ENCODE measurements at regions not wholly inside any gene's neighbourhood (a gene's known extent, or its start where the extent isn't known, plus 50 kb on each side); places are given as distances from the start of the nearest gene placed in this dataset.
"Not testable (repeated sequence)": the region's sequence is repeated elsewhere in the genome, so short reads cannot be mapped to it uniquely, and the experiment has no call there.

GRCh38 chr16:85244452-85244851, 132.2 kb upstream of the CIBAR2 start:
- not testable (repeated sequence) for DNase-seq

GRCh38 chr16:85245307-85246172, 133.3 kb upstream of the CIBAR2 start:
- no peak for DNase-seq

- DNase-seq = peak; percentile 14
These were observed 134.2 kb upstream of the CIBAR2 start for GRCh38 chr16:85246473-85246872.

DNA sequence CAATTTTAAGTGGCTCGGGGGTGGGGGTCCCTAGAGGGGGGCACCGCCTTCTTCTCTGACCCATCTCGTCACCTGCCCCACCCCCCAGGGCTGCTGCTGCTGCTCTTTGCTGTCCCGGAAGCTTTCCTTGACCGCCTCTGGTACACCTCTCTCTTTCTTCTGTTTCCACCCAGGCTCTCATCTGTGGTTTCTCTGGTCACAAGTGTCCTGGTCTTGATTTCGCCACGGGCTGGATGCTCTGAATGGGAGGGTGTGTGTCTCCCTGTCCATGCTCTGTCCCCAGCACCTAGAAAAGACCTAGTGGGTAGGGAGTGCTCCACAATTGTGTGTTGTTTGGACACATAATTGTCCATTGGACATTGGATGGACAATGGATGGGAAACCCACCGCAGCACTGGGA, 134.7 kb upstream of the CIBAR2 start:
- no peak for DNase-seq

- DNase-seq = no peak
These were observed 136.1 kb upstream of the CIBAR2 start for GRCh38 chr16:85248342-85248741.

DNA sequence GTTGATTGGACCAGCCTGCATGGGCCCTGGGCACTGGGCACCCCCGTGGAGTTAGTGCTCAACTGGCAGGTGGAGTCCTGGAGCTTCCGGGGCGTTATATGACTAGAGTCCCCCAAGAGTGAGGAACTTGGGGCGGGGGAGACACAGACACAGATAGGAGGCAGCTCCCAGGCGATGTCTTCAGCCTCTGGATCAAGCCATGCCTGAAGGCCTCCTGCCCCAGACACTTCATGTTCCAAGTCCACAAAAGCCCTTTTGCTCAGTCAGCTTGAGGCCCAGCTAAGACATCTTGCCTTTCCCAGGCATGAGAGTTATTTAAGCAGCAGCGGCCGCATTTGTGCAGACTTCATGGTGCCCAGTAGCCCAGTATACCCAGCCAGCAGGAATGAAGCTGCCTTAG, 136.6 kb upstream of the CIBAR2 start:
- no peak for DNase-seq

DNA sequence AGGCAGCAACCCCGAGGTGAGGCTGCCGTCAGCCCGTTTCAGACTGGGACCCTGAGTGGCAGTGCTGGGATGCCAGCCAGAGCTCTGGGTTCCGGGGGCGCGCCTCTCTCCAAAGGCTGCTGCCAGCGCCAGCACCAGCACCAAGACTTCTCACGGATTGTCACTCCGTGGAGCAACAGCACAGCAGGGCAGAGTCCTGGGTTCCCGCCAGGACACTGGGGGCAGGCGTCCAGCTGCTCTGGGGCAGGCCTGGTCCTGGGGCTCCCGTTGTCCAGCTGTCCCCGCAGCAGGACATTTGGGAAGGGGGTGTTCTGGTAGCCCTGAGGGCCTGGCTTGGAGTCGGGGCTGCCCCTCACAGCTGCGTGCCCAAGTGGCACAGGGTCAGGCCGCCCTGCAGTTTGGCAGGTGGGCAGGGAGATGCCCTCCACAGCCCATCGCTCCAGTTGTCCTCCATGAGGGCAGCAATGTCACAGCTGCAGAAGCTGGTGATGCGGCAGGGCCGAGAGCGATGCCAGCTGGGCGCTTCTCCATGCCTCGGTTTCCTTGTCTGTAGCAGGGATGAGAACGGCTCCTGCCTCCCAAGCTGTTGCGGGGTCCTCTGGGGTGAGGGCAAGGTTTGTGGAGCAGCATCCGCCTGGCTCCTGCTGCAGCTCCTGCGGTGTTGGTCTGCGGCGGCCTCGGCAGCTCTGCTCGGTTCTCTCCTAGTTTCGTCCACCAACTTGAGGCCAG, 137.3 kb upstream of the CIBAR2 start:
- no peak for DNase-seq

DNA sequence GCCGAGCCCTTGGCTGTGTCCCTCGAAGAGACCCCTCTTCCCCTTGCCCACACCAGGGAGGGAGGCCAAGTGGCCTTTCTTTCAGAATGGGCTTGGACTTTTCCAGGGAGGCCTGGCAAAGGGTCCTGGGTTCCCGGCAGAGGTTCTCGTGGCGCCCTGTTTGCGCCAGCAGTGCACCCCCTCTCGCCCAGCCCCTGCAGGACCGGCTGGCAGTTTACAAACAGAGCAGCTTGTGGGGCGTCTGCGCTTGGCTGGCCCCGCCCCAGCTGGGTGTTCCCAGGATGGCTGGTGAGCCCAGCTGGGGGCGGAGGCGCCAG, 137.8 kb upstream of the CIBAR2 start:
- no peak for DNase-seq

DNA sequence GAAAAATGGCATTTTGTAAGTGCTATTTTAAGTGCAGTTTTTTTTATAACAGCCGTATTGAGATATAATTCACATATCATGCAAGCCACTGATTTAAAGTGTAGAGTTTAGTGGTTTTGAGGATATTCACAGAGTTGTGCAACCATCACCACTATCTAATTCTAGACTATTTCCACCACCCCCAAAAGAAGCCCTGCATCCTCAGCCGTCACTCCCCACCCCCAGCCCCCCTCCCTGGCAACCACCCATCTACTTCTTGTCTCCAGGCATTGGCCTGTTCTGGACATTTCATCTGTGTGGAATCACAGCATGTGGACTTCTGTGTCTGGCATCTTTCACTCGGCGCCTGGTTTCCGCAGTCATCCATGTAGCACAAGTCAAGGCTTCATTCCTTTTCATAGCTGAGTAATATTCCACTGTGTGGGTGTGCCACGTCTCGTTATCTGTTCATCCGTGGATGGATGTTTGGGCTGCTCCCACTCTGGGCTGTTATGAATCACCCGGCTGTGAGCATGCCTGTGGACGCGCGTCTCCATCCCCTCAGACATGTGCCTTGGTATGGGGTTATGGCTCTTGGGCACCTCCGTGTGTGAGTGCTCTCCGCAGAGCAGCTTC, 138.4 kb upstream of the CIBAR2 start:
- no peak for DNase-seq

GRCh38 chr16:85251225-85251760, 139.0 kb upstream of the CIBAR2 start:
- no peak for DNase-seq

DNA sequence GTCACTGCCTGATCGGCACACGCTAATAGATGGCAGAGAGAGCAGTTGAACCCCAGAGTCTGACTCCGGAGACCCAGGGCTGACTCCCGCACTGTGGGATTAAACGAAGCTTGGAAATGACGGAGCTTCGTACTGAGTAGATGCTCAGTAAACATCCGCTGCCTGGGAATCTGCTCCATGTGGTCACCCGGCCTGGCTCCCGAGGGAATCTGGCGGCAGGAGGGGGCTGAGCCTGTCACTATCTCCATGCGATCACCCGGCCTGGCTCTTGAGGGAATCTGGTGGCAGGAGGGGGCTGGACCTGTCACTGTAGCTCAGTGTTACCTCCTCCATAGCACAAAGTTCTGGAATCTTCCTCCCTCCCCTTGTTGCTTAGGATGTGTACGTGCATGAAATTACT, 139.7 kb upstream of the CIBAR2 start:
- no peak for DNase-seq

- no peak for DNase-seq
These were observed 140.2 kb upstream of the CIBAR2 start for GRCh38 chr16:85252461-85252860.

DNA sequence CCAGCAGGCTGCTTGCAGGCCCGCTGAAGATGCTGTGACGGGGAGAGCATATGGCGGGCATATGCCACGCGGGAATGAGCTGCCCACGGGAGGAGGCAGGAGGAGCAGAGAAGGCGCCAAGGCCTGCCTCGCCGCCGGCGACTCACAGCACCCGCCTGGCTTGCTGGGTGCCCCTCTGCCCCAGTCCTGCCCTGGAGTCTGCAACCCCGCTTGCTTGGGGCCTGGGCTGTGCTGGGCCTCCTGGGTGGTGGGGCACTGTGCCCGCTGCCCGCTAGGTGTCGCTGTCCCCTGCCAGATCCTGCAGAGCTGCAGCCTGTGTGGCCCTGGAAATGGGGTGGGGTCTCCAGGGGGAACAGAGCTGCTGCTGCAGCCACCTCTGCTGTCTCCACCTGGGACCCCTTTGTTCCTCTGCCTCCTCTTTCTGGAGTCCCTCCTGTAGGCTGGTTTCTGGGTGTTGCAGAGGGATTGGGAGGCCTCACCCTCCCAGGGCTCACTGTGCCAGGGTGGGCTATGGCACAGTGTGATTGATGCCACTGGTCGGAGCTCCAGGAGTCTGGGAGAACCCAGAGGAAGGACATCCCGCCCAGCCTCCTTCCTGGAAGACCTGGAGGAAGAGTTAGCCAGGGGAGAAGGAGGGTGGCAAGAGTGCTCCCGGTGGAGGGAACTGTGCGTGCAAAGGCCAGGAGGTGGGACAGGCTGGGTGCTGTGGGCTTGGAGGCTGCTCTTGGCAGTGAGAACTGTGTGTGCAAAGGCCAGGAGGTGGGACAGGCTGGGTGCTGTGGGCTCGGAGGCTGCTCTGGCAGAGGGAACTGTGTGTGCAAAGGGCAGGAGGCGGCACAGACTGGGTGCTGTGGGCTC, 141.0 kb upstream of the CIBAR2 start:
- DNase-seq = no peak

DNA sequence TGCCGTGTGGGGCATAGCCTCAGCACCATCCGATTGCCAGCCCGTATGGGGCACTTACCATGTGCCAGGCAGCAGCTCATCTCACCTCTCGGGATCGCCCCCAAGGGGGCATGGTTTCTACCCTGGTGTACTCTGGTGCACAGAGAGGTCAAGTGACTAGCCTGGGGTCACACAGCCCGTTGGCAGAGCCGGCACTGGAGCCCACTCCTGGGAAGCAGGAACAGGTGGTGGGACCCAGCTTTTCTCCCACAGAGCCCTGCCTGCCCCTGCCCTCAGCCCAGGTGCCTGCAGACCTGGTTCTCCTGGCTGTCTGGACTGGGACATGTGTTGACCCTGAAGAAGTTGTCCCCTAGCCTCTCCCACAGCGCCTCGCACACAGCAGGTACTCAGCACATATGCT, 141.8 kb upstream of the CIBAR2 start:
- DNase-seq = no peak

DNA sequence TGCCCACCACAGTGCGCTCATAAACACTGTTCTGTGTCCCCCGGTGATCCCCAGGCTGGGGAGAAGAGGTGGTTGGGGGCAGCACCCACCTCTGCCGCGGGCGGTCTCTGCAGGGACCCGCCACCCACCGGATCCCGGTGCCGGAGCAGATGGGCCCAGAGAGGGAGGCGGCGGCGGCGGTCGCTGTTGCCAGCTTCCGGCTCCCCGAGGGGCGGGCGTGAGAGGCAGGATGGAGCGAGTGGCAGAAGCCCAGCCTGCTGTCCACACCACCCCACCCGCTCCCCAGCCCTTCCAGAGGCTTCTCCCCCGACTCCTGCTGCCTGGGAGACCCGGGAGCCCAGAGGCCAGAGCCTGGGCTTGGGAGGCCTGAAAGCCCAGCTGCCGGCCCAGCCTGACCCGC, 142.6 kb upstream of the CIBAR2 start:
- DNase-seq = no peak

GRCh38 chr16:85255777-85256176, 143.5 kb upstream of the CIBAR2 start:
- DNase-seq = no peak

- no peak for DNase-seq
These were observed 144.0 kb upstream of the CIBAR2 start for GRCh38 chr16:85256190-85256739.

- no peak for DNase-seq
These were observed 145.2 kb upstream of the CIBAR2 start for GRCh38 chr16:85257483-85257882.

DNA sequence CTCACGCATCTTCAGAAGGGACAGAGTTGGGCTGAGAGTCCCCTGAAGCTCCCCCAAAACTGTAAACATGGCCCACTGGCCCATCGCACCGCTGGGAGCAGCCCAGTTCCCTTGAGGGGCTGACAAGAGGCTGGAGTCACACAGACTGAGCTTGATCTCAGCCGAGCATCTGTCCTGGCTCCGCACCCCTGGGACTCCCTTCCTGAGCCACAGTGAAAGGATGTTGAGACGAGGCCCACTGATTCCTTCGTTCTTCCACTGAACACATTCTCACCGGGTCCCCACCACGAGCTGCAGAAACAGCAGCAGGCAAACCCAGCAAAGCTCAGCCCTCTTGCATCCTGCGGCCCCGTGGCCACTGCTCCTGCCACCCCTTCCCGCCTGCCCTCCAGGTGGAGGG, 145.9 kb upstream of the CIBAR2 start:
- DNase-seq = no peak

- no peak for DNase-seq
These were observed 146.4 kb upstream of the CIBAR2 start for GRCh38 chr16:85258629-85259028.

DNA sequence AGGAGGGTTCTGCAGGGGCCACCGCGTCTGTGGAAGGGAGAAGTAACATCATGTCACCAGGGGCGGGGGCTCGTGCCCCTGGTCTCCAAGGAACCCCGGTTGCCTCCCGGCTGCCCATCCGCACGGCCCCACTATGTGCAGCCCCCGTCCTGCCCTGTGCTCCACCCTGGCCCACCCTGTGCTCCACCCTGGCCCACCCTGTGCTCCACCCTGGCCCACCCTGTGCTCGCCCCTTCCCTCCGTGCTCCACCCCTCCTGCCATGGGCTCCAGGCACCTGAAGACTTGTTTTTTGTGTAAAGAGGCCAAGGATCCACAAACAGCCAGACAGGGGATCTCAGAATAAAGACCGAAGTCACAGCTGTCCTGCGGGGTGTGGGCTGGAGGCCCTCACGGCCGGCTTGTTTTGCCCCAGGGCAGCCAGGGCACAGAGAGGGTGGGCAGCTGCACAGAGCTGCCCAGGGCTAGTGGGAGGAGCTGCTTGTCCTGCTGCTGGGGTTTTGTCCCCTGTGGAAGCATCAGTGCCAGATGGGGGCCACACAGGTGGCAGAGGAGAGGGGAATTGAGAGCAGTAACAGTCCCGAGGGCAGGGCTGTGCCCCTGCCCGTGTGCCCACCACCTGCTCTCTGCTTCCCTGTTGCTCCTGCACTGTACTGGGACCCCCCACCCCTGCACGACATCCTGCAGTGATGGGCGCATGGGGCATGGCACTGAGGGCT, 147.0 kb upstream of the CIBAR2 start:
- DNase-seq = no peak

- DNase-seq = no peak
These were observed 147.5 kb upstream of the CIBAR2 start for GRCh38 chr16:85259832-85260167.

Measured in NCI-H2081 treated with DMSO at 0.1 percent for 48 hours (cell line).